ENCODE measurements at regions not wholly inside any gene's neighbourhood (a gene's known extent, or its start where the extent isn't known, plus 50 kb on each side); places are given as distances from the start of the nearest gene placed in this dataset.
A peak's percentile ranks its signal among the peaks of the same experiment; 100 is the strongest.
"Not testable (repeated sequence)": the region's sequence is repeated elsewhere in the genome, so short reads cannot be mapped to it uniquely, and the experiment has no call there.

- H3K4me1 ChIP-seq; in situ Hi-C loops (cut with MboI; ENCODE audit: low sequenced_read_pairs); H3K27me3 ChIP-seq (ENCODE audit: low read depth); H3K9me3 ChIP-seq; H3K36me3 ChIP-seq (replicated peaks); DNase-seq (ENCODE audit: low spot score in 2 of 2); H3K4me3 ChIP-seq: not testable (repeated sequence)
Measured at GRCh38 chr7:156565002-156565401, 75.6 kb upstream of the RNF32 start.

- DNase-seq (ENCODE audit: low spot score in 2 of 2): no peak
- no peaks in the 10 kb centered on the region for H3K4me1 ChIP-seq
- in situ Hi-C loops (cut with MboI; ENCODE audit: low sequenced_read_pairs): no loop called here
- no peaks in the 10 kb centered on the region for H3K27me3 ChIP-seq (ENCODE audit: low read depth)
- H3K4me3 ChIP-seq: no peak overlapping the region
- H3K36me3 ChIP-seq (replicated peaks): no peaks in the 10 kb centered on the region
- no peaks in the 10 kb centered on the region for H3K9me3 ChIP-seq
Measured at GRCh38 chr7:156560696-156561095, 79.9 kb upstream of the RNF32 start.

DNA sequence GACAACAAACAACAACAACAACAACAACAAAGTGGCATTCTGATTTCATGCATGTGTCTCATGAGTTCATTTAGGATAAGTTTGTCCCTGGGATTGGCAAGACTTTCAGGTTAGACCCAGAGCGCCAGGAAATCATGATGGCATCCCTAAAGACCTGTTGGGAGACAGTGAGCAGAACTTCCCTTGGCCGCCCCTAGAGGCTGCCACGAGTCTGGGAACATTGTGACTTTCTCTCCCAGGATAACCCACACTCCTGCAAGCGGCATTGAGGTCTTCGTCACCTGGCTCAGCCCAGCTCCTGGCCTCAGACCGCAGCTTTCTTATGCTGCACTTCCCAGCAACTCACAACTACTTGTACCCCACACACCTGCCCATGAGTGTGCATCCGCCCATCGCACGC, 80.5 kb upstream of the RNF32 start:
- H3K4me3 ChIP-seq: no peak overlapping the region
- H3K4me1 ChIP-seq: no peaks in the 10 kb centered on the region
- in situ Hi-C loops (cut with MboI; ENCODE audit: low sequenced_read_pairs): no loop called here
- no peaks in the 10 kb centered on the region for H3K9me3 ChIP-seq
- DNase-seq (ENCODE audit: low spot score in 2 of 2): peak in 1 of 2 experiments; percentile 20
- no peaks in the 10 kb centered on the region for H3K36me3 ChIP-seq (replicated peaks)
- no peaks in the 10 kb centered on the region for H3K27me3 ChIP-seq (ENCODE audit: low read depth)

GRCh38 chr7:156559001-156559400, 81.6 kb upstream of the RNF32 start:
- DNase-seq (ENCODE audit: low spot score in 2 of 2): no peak
- Histone ChIP-seq H3K27me3 (ENCODE audit: low read depth) (no peaks in the 10 kb centered on the region), H3K9me3 (no peaks in the 10 kb centered on the region), H3K4me1 (no peaks in the 10 kb centered on the region), H3K4me3 (no peak overlapping the region), H3K36me3 (replicated peaks) (no peaks in the 10 kb centered on the region)
- in situ Hi-C loops (cut with MboI; ENCODE audit: low sequenced_read_pairs): no loop called here

- Histone ChIP-seq H3K27me3 (ENCODE audit: low read depth) (no peaks in the 10 kb centered on the region), H3K4me1 (no peaks in the 10 kb centered on the region), H3K36me3 (replicated peaks) (no peaks in the 10 kb centered on the region), H3K4me3 (no peak overlapping the region), H3K9me3 (no peaks in the 10 kb centered on the region)
- no peak for DNase-seq (ENCODE audit: low spot score in 2 of 2)
- in situ Hi-C loops (cut with MboI; ENCODE audit: low sequenced_read_pairs): no loop called here
Measured at GRCh38 chr7:156558198-156558597, 82.4 kb upstream of the RNF32 start.

DNA sequence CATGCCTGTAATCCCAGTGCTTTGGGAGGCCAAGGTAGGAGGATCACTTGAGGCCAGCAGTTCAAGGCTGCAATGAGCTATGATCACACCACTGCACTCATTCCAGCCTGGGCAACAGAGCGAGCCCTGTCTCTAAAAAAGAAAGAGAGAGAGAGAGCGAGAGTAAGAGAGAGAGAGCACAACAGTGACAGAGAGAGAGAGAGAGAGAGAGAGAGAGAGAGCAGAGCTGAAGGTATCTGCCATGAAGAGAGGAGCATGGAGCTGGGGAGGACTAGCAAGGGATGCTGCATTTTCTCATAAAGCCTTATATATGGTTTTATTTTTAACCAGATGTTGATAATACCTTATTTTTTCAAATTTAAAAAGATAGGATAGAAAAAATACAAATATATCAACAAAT, 84.5 kb upstream of the RNF32 start:
- Histone ChIP-seq H3K9me3 (no peaks in the 10 kb centered on the region), H3K36me3 (replicated peaks) (no peaks in the 10 kb centered on the region), H3K4me3 (no peak overlapping the region), H3K27me3 (ENCODE audit: low read depth) (no peaks in the 10 kb centered on the region), H3K4me1 (no peaks in the 10 kb centered on the region)
- no peak for DNase-seq (ENCODE audit: low spot score in 2 of 2)
- in situ Hi-C loops (cut with MboI; ENCODE audit: low sequenced_read_pairs): no loop called here

GRCh38 chr7:156554488-156554887, 86.1 kb upstream of the RNF32 start:
- H3K27me3 ChIP-seq (ENCODE audit: low read depth): no peaks in the 10 kb centered on the region
- DNase-seq (ENCODE audit: low spot score in 2 of 2): no peak
- in situ Hi-C loops (cut with MboI; ENCODE audit: low sequenced_read_pairs): no loop called here
- no peaks in the 10 kb centered on the region for H3K4me1 ChIP-seq
- no peaks in the 10 kb centered on the region for H3K36me3 ChIP-seq (replicated peaks)
- no peaks in the 10 kb centered on the region for H3K9me3 ChIP-seq
- H3K4me3 ChIP-seq: no peak overlapping the region

GRCh38 chr7:156549636-156550035, 90.9 kb upstream of the RNF32 start:
- no peak for DNase-seq (ENCODE audit: low spot score in 2 of 2)
- H3K36me3 ChIP-seq (replicated peaks): no peaks in the 10 kb centered on the region
- in situ Hi-C loops (cut with MboI; ENCODE audit: low sequenced_read_pairs): no loop called here
- no peak overlapping the region for H3K4me3 ChIP-seq
- H3K4me1 ChIP-seq: no peaks in the 10 kb centered on the region
- no peaks in the 10 kb centered on the region for H3K9me3 ChIP-seq
- no peaks in the 10 kb centered on the region for H3K27me3 ChIP-seq (ENCODE audit: low read depth)

- in situ Hi-C loops (cut with MboI; ENCODE audit: low sequenced_read_pairs): no loop called here
- Histone ChIP-seq H3K36me3 (replicated peaks) (no peaks in the 10 kb centered on the region), H3K9me3 (no peaks in the 10 kb centered on the region), H3K4me3 (no peak overlapping the region), H3K4me1 (no peaks in the 10 kb centered on the region), H3K27me3 (ENCODE audit: low read depth) (no peaks in the 10 kb centered on the region)
- no peak for DNase-seq (ENCODE audit: low spot score in 2 of 2)
Measured at GRCh38 chr7:156547884-156548561, 92.6 kb upstream of the RNF32 start.

DNA sequence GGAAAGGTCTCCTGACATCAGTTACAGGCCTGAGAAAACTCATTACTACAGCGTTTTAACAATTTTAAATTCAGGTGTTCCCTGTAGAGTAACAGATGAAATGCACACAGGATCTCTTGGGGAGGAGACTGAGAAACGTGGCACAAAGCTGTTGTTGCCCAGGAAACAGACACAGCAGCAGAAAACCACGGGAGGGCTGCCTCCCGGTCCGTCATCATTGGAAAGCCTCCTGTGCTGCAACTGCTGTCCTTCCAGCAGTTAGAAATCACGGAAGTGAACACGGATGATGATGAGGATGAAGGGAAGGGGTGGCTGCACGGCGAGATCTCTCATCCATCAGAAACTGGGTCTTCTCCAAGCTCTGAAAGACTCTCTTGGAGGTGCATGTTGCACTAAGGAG, 94.6 kb upstream of the RNF32 start:
- Histone ChIP-seq H3K4me1 (no peaks in the 10 kb centered on the region), H3K36me3 (replicated peaks) (no peaks in the 10 kb centered on the region), H3K4me3 (no peak overlapping the region), H3K9me3 (no peaks in the 10 kb centered on the region), H3K27me3 (ENCODE audit: low read depth) (no peaks in the 10 kb centered on the region)
- DNase-seq (ENCODE audit: low spot score in 2 of 2): no peak
- in situ Hi-C loops (cut with MboI; ENCODE audit: low sequenced_read_pairs): no loop called here

DNA sequence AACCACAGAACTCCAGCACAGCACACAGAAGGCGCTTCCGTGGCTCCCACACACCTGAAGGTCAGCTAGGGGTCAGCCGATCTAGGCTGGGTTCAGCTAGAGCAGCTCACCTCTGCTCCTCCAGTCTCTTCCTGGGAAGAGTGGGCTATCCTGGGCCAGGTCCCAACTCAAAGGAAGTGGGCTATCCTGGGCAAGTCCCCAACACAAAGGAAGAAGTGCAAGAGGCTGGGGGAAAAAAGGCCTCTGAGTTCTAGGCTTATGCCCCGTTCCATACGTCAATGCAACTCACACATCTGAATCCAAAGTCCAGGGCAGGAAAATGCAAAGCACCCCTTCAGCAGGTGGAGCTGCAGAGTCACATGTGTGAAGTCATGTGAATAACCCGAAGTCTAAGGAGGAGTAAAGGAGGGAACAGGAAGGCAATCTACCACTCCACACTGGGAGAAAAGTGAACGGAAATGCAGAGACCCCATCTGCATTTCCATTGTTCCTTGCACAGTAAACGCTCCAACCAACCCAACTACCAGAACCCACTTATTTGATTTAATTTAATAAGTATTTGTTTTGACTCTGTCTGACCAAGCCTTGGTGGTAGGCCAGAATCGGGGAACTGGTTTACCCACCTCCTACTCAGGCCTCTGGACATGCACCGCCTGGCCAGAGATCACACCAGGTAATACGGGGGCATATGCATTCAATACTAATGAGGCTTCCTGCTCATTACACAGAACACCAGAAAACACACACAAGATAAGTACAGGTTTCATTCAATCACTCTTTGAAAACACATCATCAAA, 95.5 kb upstream of the RNF32 start:
- in situ Hi-C loops (cut with MboI; ENCODE audit: low sequenced_read_pairs): no loop called here
- DNase-seq (ENCODE audit: low spot score in 2 of 2): no peak
- Histone ChIP-seq H3K27me3 (ENCODE audit: low read depth) (no peaks in the 10 kb centered on the region), H3K4me1 (no peaks in the 10 kb centered on the region), H3K4me3 (no peak overlapping the region), H3K9me3 (no peaks in the 10 kb centered on the region), H3K36me3 (replicated peaks) (no peaks in the 10 kb centered on the region)

GRCh38 chr7:156543699-156544598, 96.6 kb upstream of the RNF32 start:
- H3K4me3 ChIP-seq: no peak overlapping the region
- no peaks in the 10 kb centered on the region for H3K27me3 ChIP-seq (ENCODE audit: low read depth)
- no peaks in the 10 kb centered on the region for H3K36me3 ChIP-seq (replicated peaks)
- no peaks in the 10 kb centered on the region for H3K9me3 ChIP-seq
- DNase-seq (ENCODE audit: low spot score in 2 of 2): no peak
- in situ Hi-C loops (cut with MboI; ENCODE audit: low sequenced_read_pairs): no loop called here
- no peaks in the 10 kb centered on the region for H3K4me1 ChIP-seq

DNA sequence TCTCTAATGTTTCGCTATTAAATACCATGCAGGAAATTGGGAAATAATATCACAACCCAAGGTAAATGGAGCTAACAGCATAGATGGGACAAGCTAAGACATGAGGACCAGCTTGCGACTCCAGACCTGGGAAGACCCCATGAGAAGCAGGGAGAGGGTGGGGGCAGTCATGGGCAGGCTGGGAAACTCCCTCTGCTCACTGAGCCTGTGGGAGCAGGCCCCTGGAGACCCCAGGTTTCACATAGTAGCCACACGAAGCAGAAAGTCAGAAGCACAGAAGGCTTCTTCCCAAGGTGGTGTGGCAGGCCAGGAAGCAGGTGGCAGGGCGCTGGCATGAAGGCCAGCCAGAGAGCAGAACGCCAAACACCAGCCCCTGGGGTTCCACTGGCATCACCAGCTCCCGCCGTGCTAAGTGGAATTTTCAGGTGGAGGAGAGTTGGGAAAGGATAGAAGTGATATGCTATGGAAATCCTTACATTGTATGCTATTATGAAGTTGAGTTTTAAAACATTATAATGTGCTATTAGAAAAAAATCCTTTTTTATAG, 99.9 kb upstream of the RNF32 start:
- Histone ChIP-seq H3K36me3 (replicated peaks) (no peaks in the 10 kb centered on the region), H3K9me3 (no peaks in the 10 kb centered on the region), H3K27me3 (ENCODE audit: low read depth) (no peaks in the 10 kb centered on the region), H3K4me1 (no peaks in the 10 kb centered on the region), H3K4me3 (no peak overlapping the region)
- no peak for DNase-seq (ENCODE audit: low spot score in 2 of 2)
- in situ Hi-C loops (cut with MboI; ENCODE audit: low sequenced_read_pairs): no loop called here

GRCh38 chr7:156539999-156540398, 100.6 kb upstream of the RNF32 start:
- Histone ChIP-seq H3K9me3 (no peaks in the 10 kb centered on the region), H3K4me3 (no peak overlapping the region), H3K4me1 (no peaks in the 10 kb centered on the region), H3K36me3 (replicated peaks) (no peaks in the 10 kb centered on the region), H3K27me3 (ENCODE audit: low read depth) (no peaks in the 10 kb centered on the region)
- DNase-seq (ENCODE audit: low spot score in 2 of 2): no peak
- in situ Hi-C loops (cut with MboI; ENCODE audit: low sequenced_read_pairs): no loop called here

Data from HAP-1 (cell line).